Left ventricle myocardium inferior (tissue), 1 donor: ENCODE measurements at regions not wholly inside any gene's neighbourhood (a gene's known extent, or its start where the extent isn't known, plus 50 kb on each side); places are given as distances from the start of the nearest gene placed in this dataset.

ENCODE experiments used
- DNase-seq: peaks from one replicate; pipeline ENCODE4 v3.0.0-alpha.2; 2020
- H3K27ac ChIP-seq: fragments of 200-600 bp; replicated peaks from 2 replicates; pipeline ENCODE4 v1.8.0; 2021
- H3K27me3 ChIP-seq: fragments of 200-600 bp; 2 replicates; pipeline ENCODE4 v1.8.0; 2021; ENCODE audit warnings: low read depth
- H3K36me3 ChIP-seq: fragments of 200-600 bp; 2 replicates; pipeline ENCODE4 v1.8.0; 2021
- H3K4me1 ChIP-seq: fragments of 200-600 bp; 2 replicates; pipeline ENCODE4 v1.8.0; 2021
- H3K4me3 ChIP-seq: fragments of 200-600 bp; 2 replicates; pipeline ENCODE4 v1.8.0; 2021; ENCODE audit warnings: mild to moderate bottlenecking, moderate library complexity
- H3K9me3 ChIP-seq: fragments of 200-600 bp; replicated peaks from 2 replicates; pipeline ENCODE4 v1.8.0; 2021
- CTCF ChIP-seq: fragments of 200-600 bp; IDR thresholded peaks from 2 replicates; pipeline ENCODE4 v1.8.0; 2021; ENCODE audit warnings: antibody characterized with exemption, mild to moderate bottlenecking, borderline replicate concordance
- intact Hi-C: fragments of 100-400 bp; cut with micrococcal nuclease; formaldehyde crosslinking; loops from one replicate; pipeline ENCODE4 v1.11.0; 2022
- donor health status: DM: no; HTN: yes; CAD: no; lungs with severe emphysema.

- H3K27ac ChIP-seq = no peak overlapping the region
- DNase-seq = no peak
- TF ChIP-seq CTCF = no peak
- H3K27me3 ChIP-seq = no peaks in the 10 kb centered on the region
- intact Hi-C loops = no loop called here
- no peaks in the 10 kb centered on the region for H3K36me3 ChIP-seq
- no peak overlapping the region for H3K4me3 ChIP-seq
- H3K4me1 ChIP-seq = no peaks in the 10 kb centered on the region
- no peaks in the 10 kb centered on the region for H3K9me3 ChIP-seq
These were observed 125.6 kb upstream of the GATA6 start for GRCh38 chr18:22043837-22044236.

- intact Hi-C loops = no loop called here
- no peak for TF ChIP-seq CTCF
- Histone ChIP-seq H3K4me1 (no peaks in the 10 kb centered on the region), H3K27me3 (no peaks in the 10 kb centered on the region), H3K9me3 (no peaks in the 10 kb centered on the region), H3K4me3 (no peak overlapping the region), H3K36me3 (no peaks in the 10 kb centered on the region), H3K27ac (no peak overlapping the region)
- DNase-seq = no peak
These were observed 124.7 kb upstream of the GATA6 start for GRCh38 chr18:22044474-22045220.

- intact Hi-C loops = no loop called here
- Histone ChIP-seq H3K27me3 (no peaks in the 10 kb centered on the region), H3K4me1 (no peaks in the 10 kb centered on the region), H3K4me3 (no peak overlapping the region), H3K36me3 (no peaks in the 10 kb centered on the region), H3K9me3 (no peaks in the 10 kb centered on the region), H3K27ac (no peak overlapping the region)
- TF ChIP-seq CTCF = no peak
- no peak for DNase-seq
These were observed 124.0 kb upstream of the GATA6 start for GRCh38 chr18:22045221-22045918.

GRCh38 chr18:22046473-22046872 lies 122.9 kb upstream of the GATA6 start:
- no peak overlapping the region for H3K4me3 ChIP-seq
- no peak for TF ChIP-seq CTCF
- no peaks in the 10 kb centered on the region for H3K9me3 ChIP-seq
- intact Hi-C loops = no loop called here
- H3K27me3 ChIP-seq = no peaks in the 10 kb centered on the region
- no peaks in the 10 kb centered on the region for H3K36me3 ChIP-seq
- no peak overlapping the region for H3K27ac ChIP-seq
- DNase-seq = no peak
- H3K4me1 ChIP-seq = no peaks in the 10 kb centered on the region

- Histone ChIP-seq H3K27me3 (no peaks in the 10 kb centered on the region), H3K9me3 (no peaks in the 10 kb centered on the region), H3K36me3 (no peaks in the 10 kb centered on the region), H3K27ac (no peak overlapping the region), H3K4me3 (no peak overlapping the region), H3K4me1 (no peaks in the 10 kb centered on the region)
- intact Hi-C loops = no loop called here
- DNase-seq = no peak
- TF ChIP-seq CTCF = no peak
These were observed 121.9 kb upstream of the GATA6 start for GRCh38 chr18:22047485-22047884.
